IMR-90 (cell line): ENCODE measurements at regions not wholly inside any gene's neighbourhood (a gene's known extent, or its start where the extent isn't known, plus 50 kb on each side); places are given as distances from the start of the nearest gene placed in this dataset.

ENCODE experiments used
- ATAC-seq: fragments of 200-7000 bp; cut with Tn5 transposase; 2 replicates; pipeline ENCODE4 v1.9.1; 2020; ENCODE audit warnings: low read depth, mild to moderate bottlenecking, moderate library complexity
- BruUV-seq: library from RNA; stranded (reverse); fragments of 400-500 nt; replicated peaks from 2 replicates; lab custom pipeline; 2021; lab: Mats Ljungman, UMichigan
- CTCF ChIA-PET: fragments of 300-600 bp; formaldehyde crosslinking; extraction: SDS; loops from one replicate; lab custom pipeline; 2021; ENCODE audit warnings: antibody characterized with exemption; lab: Yijun Ruan, JAX
- POLR2A ChIA-PET: fragments of 300-600 bp; sonication (Branson Sonifier 250); formaldehyde crosslinking; loops from one replicate; lab custom pipeline; 2022; ENCODE audit warnings: antibody characterized with exemption; ENCODE audit not compliant: unreplicated experiment; lab: Charles Lee
- DNase-seq: peaks from one replicate; pipeline ENCODE4 v3.0.0; 2013
- H2AFZ ChIP-seq: replicated peaks from 2 replicates; pipeline ENCODE3; 2013; ENCODE audit warnings: low read length, mild to moderate bottlenecking; ENCODE audit not compliant: poor library complexity
- H2AK5ac ChIP-seq: 2 replicates; pipeline ENCODE4 v1.6.1; 2013; ENCODE audit warnings: low read depth, low read length, inconsistent platforms
- H2AK9ac ChIP-seq: replicated peaks from 2 replicates; pipeline ENCODE3; 2013; ENCODE audit warnings: mild to moderate bottlenecking, low read depth, low read length, moderate library complexity; ENCODE audit not compliant: poor library complexity
- H2BK120ac ChIP-seq: 2 replicates; pipeline ENCODE4 v1.6.1; 2013; ENCODE audit warnings: low read depth, low read length, inconsistent platforms
- H2BK15ac ChIP-seq: 3 replicates; pipeline ENCODE4 v1.6.1; 2013; ENCODE audit warnings: low read depth, low read length, inconsistent platforms
- H2BK20ac ChIP-seq: 2 replicates; pipeline ENCODE4 v1.6.1; 2013; ENCODE audit warnings: low read depth, mild to moderate bottlenecking, inconsistent platforms, low read length, moderate library complexity
- H2BK5ac ChIP-seq: 2 replicates; pipeline ENCODE4 v1.6.1; 2013; ENCODE audit warnings: mild to moderate bottlenecking, low read depth, low read length, inconsistent platforms; ENCODE audit not compliant: poor library complexity, severe bottlenecking
- H3K14ac ChIP-seq: replicated peaks from 2 replicates; pipeline ENCODE4 v1.6.1; 2013; ENCODE audit warnings: low read depth, low read length, inconsistent platforms
- H3K18ac ChIP-seq: 2 replicates; pipeline ENCODE4 v1.6.1; 2013; ENCODE audit warnings: low read depth, low read length, control low read depth
- H3K23ac ChIP-seq: 2 replicates; pipeline ENCODE4 v1.6.1; 2013; ENCODE audit warnings: low read depth, low read length, inconsistent platforms
- H3K27ac ChIP-seq: 2 replicates; pipeline ENCODE4 v1.5.1; 2013; ENCODE audit warnings: mild to moderate bottlenecking, control low read depth, low read length; ENCODE audit not compliant: insufficient read depth
- H3K27me3 ChIP-seq: 2 replicates; pipeline ENCODE4 v1.6.1; 2013; ENCODE audit warnings: low read length; ENCODE audit not compliant: control insufficient read depth, insufficient read depth
- H3K36me3 ChIP-seq: 2 replicates; pipeline ENCODE4 v1.6.1; 2013; ENCODE audit warnings: low read length, mixed read lengths; ENCODE audit not compliant: control insufficient read depth, insufficient read depth
- H3K4ac ChIP-seq: 2 replicates; pipeline ENCODE4 v1.6.1; 2013; ENCODE audit warnings: low read depth, low read length, inconsistent platforms
- H3K4me1 ChIP-seq: 2 replicates; pipeline ENCODE4 v1.6.1; 2013; ENCODE audit warnings: low read length, mixed read lengths; ENCODE audit not compliant: control insufficient read depth, insufficient read depth
- H3K4me2 ChIP-seq: 2 replicates; pipeline ENCODE4 v1.6.1; 2013; ENCODE audit warnings: low read depth, mild to moderate bottlenecking, control low read depth, low read length, moderate library complexity
- H3K4me3 ChIP-seq: 2 replicates; pipeline ENCODE4 v1.5.1; 2013; ENCODE audit warnings: low read depth, mild to moderate bottlenecking, control low read depth, low read length, moderate library complexity; ENCODE audit not compliant: insufficient read depth
- H3K56ac ChIP-seq: 2 replicates; pipeline ENCODE4 v1.6.1; 2013; ENCODE audit warnings: low read length, inconsistent platforms; ENCODE audit not compliant: insufficient read depth; ENCODE audit errors: extremely low read depth
- H3K79me1 ChIP-seq, 2 experiments: 2 replicates each; pipeline ENCODE4 v1.6.1; 2013; ENCODE audit warnings: low read length in 2 of 2, inconsistent platforms in 1 of 2, low read depth in 1 of 2
- H3K9ac ChIP-seq: 2 replicates; pipeline ENCODE4 v1.6.1; 2013; ENCODE audit warnings: low read depth, low read length, control low read depth
- H3K9me1 ChIP-seq: 2 replicates; pipeline ENCODE4 v1.6.1; 2013; ENCODE audit warnings: low read length, inconsistent platforms; ENCODE audit not compliant: insufficient read depth
- H3K9me3 ChIP-seq: 2 replicates; pipeline ENCODE4 v1.6.1; 2013; ENCODE audit warnings: low read length; ENCODE audit not compliant: control insufficient read depth, insufficient read depth
- H4K20me1 ChIP-seq: 2 replicates; pipeline ENCODE4 v1.6.1; 2013; ENCODE audit warnings: low read length, inconsistent platforms; ENCODE audit not compliant: insufficient read depth
- H4K5ac ChIP-seq: 2 replicates; pipeline ENCODE4 v1.6.1; 2013; ENCODE audit warnings: mild to moderate bottlenecking, low read depth, low read length, control low read depth
- H4K8ac ChIP-seq, 2 experiments: 2 replicates each; pipeline ENCODE4 v1.6.1; 2013; ENCODE audit warnings: low read depth in 2 of 2, low read length in 2 of 2, control low read depth in 1 of 2, inconsistent platforms in 1 of 2
- H4K91ac ChIP-seq: 2 replicates; pipeline ENCODE4 v1.6.1; 2013; ENCODE audit warnings: low read depth, low read length, inconsistent platforms; ENCODE audit not compliant: insufficient read depth
- CEBPB ChIP-seq: IDR thresholded peaks from 2 replicates; pipeline ENCODE4 v1.6.1; 2012; ENCODE audit warnings: low read depth, low read length, improper control_type of control experiment
- CHD1 ChIP-seq: IDR thresholded peaks from 2 replicates; pipeline ENCODE4 v1.6.1; 2012; ENCODE audit warnings: low read depth, low read length, improper control_type of control experiment
- CTCF ChIP-seq: conservative IDR thresholded peaks from 2 replicates; pipeline ENCODE4 v1.5.1; 2012; ENCODE audit warnings: mild to moderate bottlenecking, low read depth, low read length, improper control_type of control experiment
- FOS ChIP-seq: fragments of 150-350 bp; IDR thresholded peaks from 2 replicates; pipeline ENCODE4 v1.6.1; 2016; ENCODE audit warnings: low read depth, low read length
- MAFK ChIP-seq: IDR thresholded peaks from 2 replicates; pipeline ENCODE4 v1.6.1; 2012; ENCODE audit warnings: low read depth, low read length, improper control_type of control experiment
- MAZ ChIP-seq: IDR thresholded peaks from 2 replicates; pipeline ENCODE4 v1.6.1; 2012; ENCODE audit warnings: low read depth, mild to moderate bottlenecking, low read length, improper control_type of control experiment, moderate library complexity, borderline replicate concordance
- MXI1 ChIP-seq: IDR thresholded peaks from 2 replicates; pipeline ENCODE4 v1.6.1; 2012; ENCODE audit warnings: low read depth, mild to moderate bottlenecking, low read length, moderate library complexity, borderline replicate concordance
- NFE2L2 ChIP-seq: fragments of 150-350 bp; IDR thresholded peaks from 2 replicates; pipeline ENCODE4 v1.6.1; 2016; ENCODE audit warnings: low read depth, mild to moderate bottlenecking, low read length
- POLR2A ChIP-seq: IDR thresholded peaks from 2 replicates; pipeline ENCODE4 v1.6.1; 2012; ENCODE audit warnings: mild to moderate bottlenecking, low read depth, low read length
- RAD21 ChIP-seq: IDR thresholded peaks from 2 replicates; pipeline ENCODE4 v1.6.1; 2012; ENCODE audit warnings: low read length, improper control_type of control experiment
- RFX5 ChIP-seq: IDR thresholded peaks from 2 replicates; pipeline ENCODE4 v1.8.0; 2012; ENCODE audit warnings: low read depth, mild to moderate bottlenecking, low read length, moderate library complexity
- USF2 ChIP-seq: fragments of 150-350 bp; IDR thresholded peaks from 2 replicates; pipeline ENCODE4 v1.6.1; 2017; ENCODE audit warnings: mild to moderate bottlenecking, antibody characterized with exemption, low read length, low read depth
- WGBS, 2 experiments: methylation state at CpG; one replicate each; pipeline versions ENCODE4 v1.1.5 to v1.1.7; 2013; ENCODE audit warnings: missing lambda C conversion rate in 2 of 2; ENCODE audit not compliant: insufficient read length in 1 of 2; ENCODE audit errors: extremely low coverage in 2 of 2; 5-methylcytosine and 5-hydroxymethylcytosine counted together
- dilution Hi-C: fragments of 300-500 bp; cut with HindIII; formaldehyde crosslinking; loops from one replicate; pipeline ENCODE4 v1.14.3; 2018; ENCODE audit warnings: low sequenced_read_pairs; ENCODE audit not compliant: unreplicated experiment
- in situ Hi-C: fragments of 300-500 bp; cut with MboI; formaldehyde crosslinking; loops from 3 replicates; pipeline ENCODE4 v1.14.3; 2019; ENCODE audit warnings: low sequenced_read_pairs, inconsistent platforms, mixed read lengths
- intact Hi-C: fragments of 100-400 bp; cut with micrococcal nuclease; formaldehyde crosslinking; loops from 2 replicates; pipeline ENCODE4 v1.10.0; 2022

- H3K27ac ChIP-seq, result no peak overlapping the region
- peaks cover 2% of the 10 kb centered on the region for H3K27me3 ChIP-seq
- dilution Hi-C loops (no loop called here), in situ Hi-C loops (no loop called here), intact Hi-C loops (no loop called here)
- H3K36me3 ChIP-seq, result no peaks in the 10 kb centered on the region
- no peak for TF ChIP-seq CTCF
- TF ChIP-seq USF2, result no peak
- TF ChIP-seq CHD1, result no peak
- no peak for TF ChIP-seq NFE2L2
- TF ChIP-seq POLR2A, result no peak
- TF ChIP-seq CEBPB, result no peak
- no peak for TF ChIP-seq RAD21
- no peak for TF ChIP-seq RFX5
- no peak for TF ChIP-seq FOS
- TF ChIP-seq MXI1, result no peak
- no peak for TF ChIP-seq MAFK
- no peak for TF ChIP-seq MAZ
- H4K91ac ChIP-seq, result no peak overlapping the region
- H3K4me1 ChIP-seq, result no peaks in the 10 kb centered on the region
- no peak overlapping the region for H2AFZ ChIP-seq
- CTCF ChIA-PET, result no interaction called here
- POLR2A ChIA-PET, result no interaction called here
- no peak overlapping the region for H2BK120ac ChIP-seq
- no TSS peak for BruUV-seq
- H4K5ac ChIP-seq, result no peak overlapping the region
- H2BK20ac ChIP-seq, result no peak overlapping the region
- no peak overlapping the region for H3K23ac ChIP-seq
- no peak overlapping the region for H4K8ac ChIP-seq
- no peak overlapping the region for H2BK15ac ChIP-seq
- H3K9me1 ChIP-seq, result no peaks in the 10 kb centered on the region
- no peak overlapping the region for H3K4me2 ChIP-seq
- no peak overlapping the region for H3K4ac ChIP-seq
- H3K56ac ChIP-seq, result no peak overlapping the region
- H2AK5ac ChIP-seq, result no peak overlapping the region
- H3K18ac ChIP-seq, result no peak overlapping the region
- H3K4me3 ChIP-seq, result no peak overlapping the region
- no peak overlapping the region for H2BK5ac ChIP-seq
- H2AK9ac ChIP-seq, result no peak overlapping the region
- WGBS, 2 experiments, result 25% methylated on average over 2 of the region's 14 CpGs; no CpG with 5 or more reads in 1 of the 2 experiments
- no peak overlapping the region for H3K9ac ChIP-seq
- H4K20me1 ChIP-seq, result no peaks in the 10 kb centered on the region
- ATAC-seq, result no peak
- H3K9me3 ChIP-seq, result no peaks in the 10 kb centered on the region
- no peaks in the 10 kb centered on the region for H3K79me1 ChIP-seq
- no peak overlapping the region for H3K14ac ChIP-seq
- no peak for DNase-seq
Measured at GRCh38 chr17:79322211-79323123, 247.8 kb downstream of the ENGASE start.
